Embryonic facial prominence (tissue), 1 donor: ENCODE measurements at regions not wholly inside any gene's neighbourhood (a gene's known extent, or its start where the extent isn't known, plus 50 kb on each side); places are given as distances from the start of the nearest gene placed in this dataset.
"Not testable (repeated sequence)": the region's sequence is repeated elsewhere in the genome, so short reads cannot be mapped to it uniquely, and the experiment has no call there.

Experiments used
- DNase-seq: peaks from one replicate; pipeline ENCODE4 v3.0.0-alpha.2; 2016; ENCODE audit errors: extremely low spot score

GRCh38 chr3:35266065-35266464 is 373.3 kb upstream of the ARPP21 start:
- DNase-seq = not testable (repeated sequence)

GRCh38 chr3:35275768-35276167 is 363.6 kb upstream of the ARPP21 start:
- DNase-seq = no peak

GRCh38 chr3:35276568-35276967 is 362.8 kb upstream of the ARPP21 start:
- DNase-seq = no peak

- DNase-seq = no peak
Measured at GRCh38 chr3:35291471-35292236, 347.7 kb upstream of the ARPP21 start.

GRCh38 chr3:35292568-35292967 is 346.8 kb upstream of the ARPP21 start:
- DNase-seq = no peak

GRCh38 chr3:35295906-35296305 is 343.4 kb upstream of the ARPP21 start:
- DNase-seq = no peak

GRCh38 chr3:35296533-35296932 is 342.8 kb upstream of the ARPP21 start:
- no peak for DNase-seq

GRCh38 chr3:35296944-35297343 is 342.4 kb upstream of the ARPP21 start:
- not testable (repeated sequence) for DNase-seq

- DNase-seq = no peak
Measured at GRCh38 chr3:35305406-35305805, 333.9 kb upstream of the ARPP21 start.

GRCh38 chr3:35307296-35307695 is 332.0 kb upstream of the ARPP21 start:
- DNase-seq = no peak

- not testable (repeated sequence) for DNase-seq
Measured at GRCh38 chr3:35316841-35317240, 322.5 kb upstream of the ARPP21 start.

- no peak for DNase-seq
Measured at GRCh38 chr3:35320646-35321407, 318.5 kb upstream of the ARPP21 start.

- no peak for DNase-seq
Measured at GRCh38 chr3:35322070-35322469, 317.3 kb upstream of the ARPP21 start.

GRCh38 chr3:35335703-35336102 is 303.6 kb upstream of the ARPP21 start:
- no peak for DNase-seq

GRCh38 chr3:35336601-35337000 is 302.7 kb upstream of the ARPP21 start:
- DNase-seq = no peak

GRCh38 chr3:35338186-35338585 is 301.1 kb upstream of the ARPP21 start:
- no peak for DNase-seq

- DNase-seq = no peak
Measured at GRCh38 chr3:35380196-35380595, 259.1 kb upstream of the ARPP21 start.

GRCh38 chr3:35383216-35383615 is 256.1 kb upstream of the ARPP21 start:
- DNase-seq = no peak

GRCh38 chr3:35383719-35384555 is 255.4 kb upstream of the ARPP21 start:
- no peak for DNase-seq

GRCh38 chr3:35385271-35385670 is 254.1 kb upstream of the ARPP21 start:
- DNase-seq = no peak

GRCh38 chr3:35389907-35390306 is 249.4 kb upstream of the ARPP21 start:
- DNase-seq = no peak

- no peak for DNase-seq
Measured at GRCh38 chr3:35392187-35392586, 247.1 kb upstream of the ARPP21 start.
